LNCAP (cell line): ENCODE measurements at regions not wholly inside any gene's neighbourhood (a gene's known extent, or its start where the extent isn't known, plus 50 kb on each side); places are given as distances from the start of the nearest gene placed in this dataset.

Experiments
- TF ChIP-seq, protein P1 (sequence below): fragments of 450-650 bp; IDR thresholded peaks from 2 replicates; pipeline ENCODE4 v1.5.1; 2017; ENCODE audit warnings: mild to moderate bottlenecking

DNA sequence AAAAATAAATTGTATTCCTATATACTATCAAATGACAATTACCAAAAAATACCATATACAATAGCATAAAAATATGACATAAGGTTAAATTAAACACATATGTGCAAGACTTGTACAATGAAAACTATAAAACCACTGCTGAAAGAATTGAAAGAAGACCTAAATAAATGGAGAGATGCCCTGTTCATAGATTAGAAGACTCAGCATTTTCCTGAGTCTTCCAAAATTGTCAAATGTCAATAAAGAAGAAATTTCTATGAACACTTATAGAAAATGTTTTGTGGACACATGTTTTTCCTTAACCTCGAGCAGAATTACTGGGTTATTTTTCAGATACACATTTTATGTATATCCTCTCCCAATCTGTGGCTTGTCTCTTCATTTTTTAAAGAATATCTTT, 103.1 kb upstream of the DCLK2 start:
- TF ChIP-seq, protein P1, sequence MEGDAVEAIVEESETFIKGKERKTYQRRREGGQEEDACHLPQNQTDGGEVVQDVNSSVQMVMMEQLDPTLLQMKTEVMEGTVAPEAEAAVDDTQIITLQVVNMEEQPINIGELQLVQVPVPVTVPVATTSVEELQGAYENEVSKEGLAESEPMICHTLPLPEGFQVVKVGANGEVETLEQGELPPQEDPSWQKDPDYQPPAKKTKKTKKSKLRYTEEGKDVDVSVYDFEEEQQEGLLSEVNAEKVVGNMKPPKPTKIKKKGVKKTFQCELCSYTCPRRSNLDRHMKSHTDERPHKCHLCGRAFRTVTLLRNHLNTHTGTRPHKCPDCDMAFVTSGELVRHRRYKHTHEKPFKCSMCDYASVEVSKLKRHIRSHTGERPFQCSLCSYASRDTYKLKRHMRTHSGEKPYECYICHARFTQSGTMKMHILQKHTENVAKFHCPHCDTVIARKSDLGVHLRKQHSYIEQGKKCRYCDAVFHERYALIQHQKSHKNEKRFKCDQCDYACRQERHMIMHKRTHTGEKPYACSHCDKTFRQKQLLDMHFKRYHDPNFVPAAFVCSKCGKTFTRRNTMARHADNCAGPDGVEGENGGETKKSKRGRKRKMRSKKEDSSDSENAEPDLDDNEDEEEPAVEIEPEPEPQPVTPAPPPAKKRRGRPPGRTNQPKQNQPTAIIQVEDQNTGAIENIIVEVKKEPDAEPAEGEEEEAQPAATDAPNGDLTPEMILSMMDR: no peak

DNA sequence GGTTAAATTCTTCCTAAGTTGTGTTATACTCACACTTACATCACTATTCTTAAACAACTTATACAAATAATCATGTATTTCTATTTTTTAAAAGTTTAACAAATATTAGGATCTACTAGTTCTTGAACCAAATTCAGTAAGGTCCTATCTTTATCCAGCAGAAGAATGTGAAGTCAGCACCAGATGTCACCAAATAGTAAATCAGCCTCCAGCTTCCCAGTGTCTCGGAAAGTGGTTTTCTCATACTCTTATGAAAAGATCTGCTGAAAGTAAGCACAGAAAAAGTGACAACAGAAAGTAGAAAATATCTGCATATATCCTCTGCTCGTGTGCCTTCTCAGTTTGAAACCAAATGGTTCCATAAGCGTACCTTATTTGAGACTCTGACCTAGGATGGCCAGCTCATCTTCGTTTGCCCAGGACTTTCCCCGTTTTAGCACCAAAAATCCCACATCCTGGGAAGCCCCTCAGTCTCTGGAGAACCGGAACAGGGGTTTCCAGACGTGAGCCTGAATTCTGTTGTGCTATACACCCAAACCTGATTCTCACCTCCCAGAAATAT, 98.0 kb upstream of the DCLK2 start:
- TF ChIP-seq, protein P1: no peak

DNA sequence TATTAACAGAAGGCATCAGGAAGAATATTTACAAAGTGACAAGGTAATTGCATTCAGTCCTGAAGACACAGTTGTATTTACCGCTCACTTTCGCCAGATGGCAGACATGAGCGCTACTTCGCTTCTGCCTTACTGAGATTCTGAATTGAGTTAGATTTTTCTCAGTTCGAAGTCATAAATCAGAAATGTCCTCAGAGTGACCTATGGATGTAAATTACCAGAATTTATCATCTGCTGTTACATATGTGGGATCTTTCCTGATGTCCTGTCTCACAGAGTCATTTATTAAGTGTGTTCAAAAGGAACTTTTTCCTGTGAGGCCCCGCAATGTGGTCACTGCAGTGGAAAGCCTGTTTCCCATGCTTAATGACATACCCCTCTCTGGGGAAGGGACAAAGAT, 97.3 kb upstream of the DCLK2 start:
- TF ChIP-seq, protein P1: peak; percentile 73

DNA sequence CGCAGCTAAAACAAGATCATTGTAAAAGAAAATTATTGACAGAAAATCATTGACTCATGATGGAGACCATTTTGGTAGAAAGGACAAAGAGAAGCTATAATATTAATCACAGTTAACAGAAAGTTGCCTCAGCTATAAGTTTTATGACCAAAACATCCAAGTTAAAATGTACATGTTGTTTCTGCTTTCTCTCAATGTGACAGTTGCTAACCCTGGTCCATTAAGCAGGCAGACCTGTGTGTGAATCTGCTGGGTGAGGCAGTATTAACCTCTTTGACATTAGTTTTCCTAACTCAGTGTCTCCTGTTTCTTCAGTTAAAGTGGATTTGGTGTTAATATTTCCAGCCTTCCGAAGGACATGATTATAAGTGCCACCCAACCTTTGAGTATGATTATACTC, 94.8 kb upstream of the DCLK2 start:
- TF ChIP-seq, protein P1: no peak

DNA sequence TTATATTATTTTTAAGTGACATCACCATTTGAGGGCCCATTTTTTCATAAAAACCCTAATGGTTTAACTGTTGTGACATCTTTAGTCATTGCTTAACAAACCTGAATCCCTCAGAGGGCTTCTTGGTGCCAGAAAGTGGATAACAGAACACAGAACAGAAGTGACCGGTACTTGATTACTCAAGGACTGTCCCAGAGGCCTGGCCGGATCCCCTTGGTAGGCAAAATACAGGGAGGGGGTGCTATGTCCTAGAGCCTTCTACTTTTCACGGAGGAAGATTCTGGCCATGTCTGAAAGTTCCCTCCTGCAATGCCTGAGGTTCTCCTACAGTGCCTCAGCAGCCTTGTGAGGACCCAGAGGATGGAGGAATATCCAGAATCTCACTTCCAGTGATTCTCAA, 94.3 kb upstream of the DCLK2 start:
- TF ChIP-seq, protein P1: no peak

DNA sequence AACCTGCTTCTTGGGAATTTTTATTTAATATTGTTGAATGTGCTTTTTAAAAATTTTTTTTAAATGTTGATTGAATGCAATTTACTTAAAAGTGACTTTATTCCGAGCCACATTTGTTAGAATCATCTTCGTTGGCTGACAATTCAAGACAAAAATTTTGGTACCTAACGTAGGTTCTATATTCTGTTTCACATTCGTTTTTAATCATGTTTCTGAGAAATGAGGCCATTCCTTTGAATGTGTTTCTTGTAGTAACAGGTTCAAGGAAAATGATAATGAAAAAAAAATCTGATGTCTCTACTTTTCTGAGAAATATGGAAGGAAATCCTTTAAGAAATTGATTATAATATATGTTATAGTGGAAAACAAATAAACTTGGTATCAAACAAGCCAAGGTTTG, 92.3 kb upstream of the DCLK2 start:
- TF ChIP-seq, protein P1: no peak

DNA sequence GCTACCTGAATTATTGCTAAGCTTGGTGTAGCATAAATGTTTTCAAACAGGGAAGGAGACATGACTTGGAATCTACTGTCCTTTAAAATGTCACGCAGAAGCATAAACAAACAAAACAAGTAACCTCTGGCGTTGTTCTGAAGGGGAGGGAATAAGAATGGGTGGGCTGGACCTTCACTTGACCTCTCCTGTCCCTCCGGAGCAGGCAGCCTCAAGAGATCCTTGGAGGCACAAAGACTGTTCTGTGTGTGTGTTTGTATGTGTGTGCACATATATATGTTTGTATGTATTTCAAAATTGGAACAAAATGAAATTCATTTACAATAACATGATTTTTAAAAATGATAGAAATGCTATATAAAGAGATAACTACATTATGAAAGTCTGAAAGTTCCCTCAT, 91.3 kb upstream of the DCLK2 start:
- TF ChIP-seq, protein P1: no peak
